Body of pancreas (tissue), 4 donors: ENCODE measurements at regions not wholly inside any gene's neighbourhood (a gene's known extent, or its start where the extent isn't known, plus 50 kb on each side); places are given as distances from the start of the nearest gene placed in this dataset.

Experiments used
- POLR2A ChIP-seq, 3 donors: fragments of 450-650 bp; IDR thresholded peaks; one replicate each; pipeline ENCODE4 v1.6.1; 2016; ENCODE audit warnings: antibody characterized with exemption in 3 of 3, mild to moderate bottlenecking in 2 of 3
- TF ChIP-seq, protein P1 (sequence below), 7 experiments: fragments of 450-650 bp in 4 of 7; fragments of 200-600 bp in 3 of 7; sonication (generic) in 3 of 7; IDR thresholded peaks; one replicate each; pipeline ENCODE4 v1.5.1; 2016 to 2019; ENCODE audit warnings: antibody characterized with exemption in 7 of 7

GRCh38 chr4:32318926-32319325 is 1598.8 kb downstream of the PCDH7 start:
- no peak for TF ChIP-seq POLR2A (IDR thresholded peaks at IDR 0.05)
- TF ChIP-seq, protein P1, sequence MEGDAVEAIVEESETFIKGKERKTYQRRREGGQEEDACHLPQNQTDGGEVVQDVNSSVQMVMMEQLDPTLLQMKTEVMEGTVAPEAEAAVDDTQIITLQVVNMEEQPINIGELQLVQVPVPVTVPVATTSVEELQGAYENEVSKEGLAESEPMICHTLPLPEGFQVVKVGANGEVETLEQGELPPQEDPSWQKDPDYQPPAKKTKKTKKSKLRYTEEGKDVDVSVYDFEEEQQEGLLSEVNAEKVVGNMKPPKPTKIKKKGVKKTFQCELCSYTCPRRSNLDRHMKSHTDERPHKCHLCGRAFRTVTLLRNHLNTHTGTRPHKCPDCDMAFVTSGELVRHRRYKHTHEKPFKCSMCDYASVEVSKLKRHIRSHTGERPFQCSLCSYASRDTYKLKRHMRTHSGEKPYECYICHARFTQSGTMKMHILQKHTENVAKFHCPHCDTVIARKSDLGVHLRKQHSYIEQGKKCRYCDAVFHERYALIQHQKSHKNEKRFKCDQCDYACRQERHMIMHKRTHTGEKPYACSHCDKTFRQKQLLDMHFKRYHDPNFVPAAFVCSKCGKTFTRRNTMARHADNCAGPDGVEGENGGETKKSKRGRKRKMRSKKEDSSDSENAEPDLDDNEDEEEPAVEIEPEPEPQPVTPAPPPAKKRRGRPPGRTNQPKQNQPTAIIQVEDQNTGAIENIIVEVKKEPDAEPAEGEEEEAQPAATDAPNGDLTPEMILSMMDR (IDR thresholded peaks at IDR 0.05), result no peak
